Prostate gland (tissue), 2 donors: ENCODE measurements at regions not wholly inside any gene's neighbourhood (a gene's known extent, or its start where the extent isn't known, plus 50 kb on each side); places are given as distances from the start of the nearest gene placed in this dataset.

Experiments
- POLR2AphosphoS5 ChIP-seq: sonication (generic); formaldehyde crosslinking; IDR thresholded peaks from one replicate; pipeline ENCODE4 v1.6.1; 2017; ENCODE audit warnings: antibody characterized with exemption
- TF ChIP-seq, protein P1 (sequence below), 4 experiments: fragments of 200-600 bp in 2 of 4; fragments of 450-650 bp in 2 of 4; sonication (generic) in 2 of 4; IDR thresholded peaks; 1 replicate in 3 of 4; 2 replicates in 1 of 4; pipeline ENCODE4 v1.5.1; 2016 to 2019; ENCODE audit warnings: antibody characterized with exemption in 4 of 4, mild to moderate bottlenecking in 2 of 4, moderate library complexity in 2 of 4

DNA sequence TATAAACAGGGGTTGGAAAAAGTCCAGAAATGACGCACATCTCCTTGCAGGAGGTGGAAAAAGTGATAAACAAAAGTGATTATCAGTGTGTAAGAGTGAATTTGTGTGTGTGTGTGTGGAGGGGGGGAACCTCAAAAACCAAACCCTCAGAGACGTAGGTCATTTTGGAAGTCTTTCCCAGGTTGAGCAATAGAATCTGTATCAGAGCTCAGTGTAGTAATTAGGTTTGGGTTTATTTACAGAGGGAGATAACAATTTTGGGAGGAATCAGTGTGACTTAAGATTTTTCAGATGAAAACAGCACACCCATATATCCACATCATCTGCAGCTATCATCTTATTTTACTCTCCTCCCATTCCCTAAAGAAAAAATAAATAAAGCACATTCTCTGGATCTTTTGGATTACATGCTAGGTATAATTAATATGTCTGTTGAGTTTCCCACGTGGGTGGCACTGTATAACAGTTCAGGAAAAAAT lies 406.4 kb downstream of the FGF9 start:
- TF ChIP-seq, protein P1, sequence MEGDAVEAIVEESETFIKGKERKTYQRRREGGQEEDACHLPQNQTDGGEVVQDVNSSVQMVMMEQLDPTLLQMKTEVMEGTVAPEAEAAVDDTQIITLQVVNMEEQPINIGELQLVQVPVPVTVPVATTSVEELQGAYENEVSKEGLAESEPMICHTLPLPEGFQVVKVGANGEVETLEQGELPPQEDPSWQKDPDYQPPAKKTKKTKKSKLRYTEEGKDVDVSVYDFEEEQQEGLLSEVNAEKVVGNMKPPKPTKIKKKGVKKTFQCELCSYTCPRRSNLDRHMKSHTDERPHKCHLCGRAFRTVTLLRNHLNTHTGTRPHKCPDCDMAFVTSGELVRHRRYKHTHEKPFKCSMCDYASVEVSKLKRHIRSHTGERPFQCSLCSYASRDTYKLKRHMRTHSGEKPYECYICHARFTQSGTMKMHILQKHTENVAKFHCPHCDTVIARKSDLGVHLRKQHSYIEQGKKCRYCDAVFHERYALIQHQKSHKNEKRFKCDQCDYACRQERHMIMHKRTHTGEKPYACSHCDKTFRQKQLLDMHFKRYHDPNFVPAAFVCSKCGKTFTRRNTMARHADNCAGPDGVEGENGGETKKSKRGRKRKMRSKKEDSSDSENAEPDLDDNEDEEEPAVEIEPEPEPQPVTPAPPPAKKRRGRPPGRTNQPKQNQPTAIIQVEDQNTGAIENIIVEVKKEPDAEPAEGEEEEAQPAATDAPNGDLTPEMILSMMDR (IDR thresholded peaks at IDR 0.05): no peak
- TF ChIP-seq POLR2AphosphoS5: no peak
